ENCODE measurements at regions not wholly inside any gene's neighbourhood (a gene's known extent, or its start where the extent isn't known, plus 50 kb on each side); places are given as distances from the start of the nearest gene placed in this dataset.

- ATAC-seq (no peak), DNase-seq (ENCODE audit: low read depth, low spot score) (no peak)
- H3K36me3 ChIP-seq (ENCODE audit: control insufficient read depth in 1 of 2, insufficient read depth in 2 of 2, low read length in 2 of 2): no peaks in the 10 kb centered on the region
- no peaks in the 10 kb centered on the region for H3K4me1 ChIP-seq (ENCODE audit: control insufficient read depth in 1 of 2, insufficient read depth in 2 of 2, low read length in 2 of 2)
- H2AFZ ChIP-seq (ENCODE audit: low read depth, low read length, poor library complexity, severe bottlenecking): no peak overlapping the region
- no peak overlapping the region for H3K4me3 ChIP-seq (replicated peaks in 1 of 2; ENCODE audit: low read depth in 1 of 2, low read length in 2 of 2)
- TF ChIP-seq EGR1 (IDR thresholded peaks at IDR 0.05; ENCODE audit: low read depth) (no peak), YY1 (IDR thresholded peaks at IDR 0.05; ENCODE audit: extremely low read depth, insufficient replicate concordance, low read depth, low read length) (no peak), CEBPB (IDR thresholded peaks at IDR 0.05; ENCODE audit: low read depth) (no peak), EZH2phosphoT487 (IDR thresholded peaks at IDR 0.05; ENCODE audit: borderline replicate concordance) (no peak)
- CTCF ChIA-PET: no interaction called here
- no peak overlapping the region for H3K4me2 ChIP-seq (ENCODE audit: low read length)
- intact Hi-C loops (cut with micrococcal nuclease): no loop called here
- no peak overlapping the region for H3K27ac ChIP-seq (ENCODE audit: low read depth, low read length)
- RAD21 ChIA-PET (ENCODE audit: low non-redundant PET in 1 of 2, low total read pairs in 2 of 2, uncharacterized antibody in 2 of 2, unreplicated experiment in 2 of 2): no interaction called here
- POLR2A ChIA-PET: no interaction called here
- no peaks in the 10 kb centered on the region for H3K9me3 ChIP-seq (ENCODE audit: control insufficient read depth in 1 of 2, insufficient read depth in 1 of 2, low read depth in 1 of 2, low read length in 2 of 2)
- no peaks in the 10 kb centered on the region for H4K20me1 ChIP-seq (ENCODE audit: insufficient read depth)
- no peak overlapping the region for H3K9ac ChIP-seq (ENCODE audit: low read length)
- BruUV-seq (replicated peaks): no TSS peak
- no peaks in the 10 kb centered on the region for H3K79me2 ChIP-seq (ENCODE audit: insufficient read depth, low read length)
- H3K27me3 ChIP-seq (ENCODE audit: insufficient read depth, low read length): no peaks in the 10 kb centered on the region
- H3K9me2 ChIP-seq (ENCODE audit: insufficient read depth): no peaks in the 10 kb centered on the region
Observed at GRCh38 chr21:43280949-43281633, 112.3 kb downstream of the CRYAA start.

DNA sequence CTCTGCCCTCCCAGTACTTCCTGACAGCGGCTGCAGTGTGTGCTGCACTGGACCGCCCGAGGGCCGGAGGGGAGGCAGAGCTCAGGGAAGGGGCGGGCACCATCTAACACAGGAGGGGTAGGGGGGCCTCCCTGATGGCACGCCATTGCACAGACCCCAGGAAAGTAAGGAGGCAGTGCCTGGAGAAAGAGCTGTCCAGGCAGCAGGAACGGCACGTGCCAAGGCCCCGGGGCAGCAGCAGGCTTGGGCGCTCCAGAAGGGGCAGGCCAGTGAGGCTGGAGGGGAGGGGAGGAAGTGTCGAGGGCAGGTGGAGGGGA, 110.7 kb downstream of the CRYAA start:
- Histone ChIP-seq H3K9me3 (ENCODE audit: control insufficient read depth in 1 of 2, insufficient read depth in 1 of 2, low read depth in 1 of 2, low read length in 2 of 2) (no peaks in the 10 kb centered on the region), H3K4me1 (ENCODE audit: control insufficient read depth in 1 of 2, insufficient read depth in 2 of 2, low read length in 2 of 2) (no peaks in the 10 kb centered on the region), H3K9ac (ENCODE audit: low read length) (no peak overlapping the region), H3K36me3 (ENCODE audit: control insufficient read depth in 1 of 2, insufficient read depth in 2 of 2, low read length in 2 of 2) (no peaks in the 10 kb centered on the region), H4K20me1 (ENCODE audit: insufficient read depth) (no peaks in the 10 kb centered on the region), H3K4me3 (replicated peaks in 1 of 2; ENCODE audit: low read depth in 1 of 2, low read length in 2 of 2) (no peak overlapping the region), H3K27ac (ENCODE audit: low read depth, low read length) (no peak overlapping the region), H3K4me2 (ENCODE audit: low read length) (no peak overlapping the region), H3K79me2 (ENCODE audit: insufficient read depth, low read length) (no peaks in the 10 kb centered on the region), H2AFZ (ENCODE audit: low read depth, low read length, poor library complexity, severe bottlenecking) (no peak overlapping the region), H3K27me3 (ENCODE audit: insufficient read depth, low read length) (peaks cover 4% of the 10 kb centered on the region; the same call in 1 of the 2 replicates), H3K9me2 (ENCODE audit: insufficient read depth) (no peaks in the 10 kb centered on the region)
- intact Hi-C loops (cut with micrococcal nuclease): no loop called here
- TF ChIP-seq, protein P1, sequence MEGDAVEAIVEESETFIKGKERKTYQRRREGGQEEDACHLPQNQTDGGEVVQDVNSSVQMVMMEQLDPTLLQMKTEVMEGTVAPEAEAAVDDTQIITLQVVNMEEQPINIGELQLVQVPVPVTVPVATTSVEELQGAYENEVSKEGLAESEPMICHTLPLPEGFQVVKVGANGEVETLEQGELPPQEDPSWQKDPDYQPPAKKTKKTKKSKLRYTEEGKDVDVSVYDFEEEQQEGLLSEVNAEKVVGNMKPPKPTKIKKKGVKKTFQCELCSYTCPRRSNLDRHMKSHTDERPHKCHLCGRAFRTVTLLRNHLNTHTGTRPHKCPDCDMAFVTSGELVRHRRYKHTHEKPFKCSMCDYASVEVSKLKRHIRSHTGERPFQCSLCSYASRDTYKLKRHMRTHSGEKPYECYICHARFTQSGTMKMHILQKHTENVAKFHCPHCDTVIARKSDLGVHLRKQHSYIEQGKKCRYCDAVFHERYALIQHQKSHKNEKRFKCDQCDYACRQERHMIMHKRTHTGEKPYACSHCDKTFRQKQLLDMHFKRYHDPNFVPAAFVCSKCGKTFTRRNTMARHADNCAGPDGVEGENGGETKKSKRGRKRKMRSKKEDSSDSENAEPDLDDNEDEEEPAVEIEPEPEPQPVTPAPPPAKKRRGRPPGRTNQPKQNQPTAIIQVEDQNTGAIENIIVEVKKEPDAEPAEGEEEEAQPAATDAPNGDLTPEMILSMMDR (IDR thresholded peaks at IDR 0.05 in 2 of 3, conservative IDR thresholded peaks at IDR 0.05 in 1 of 3; ENCODE audit: borderline replicate concordance in 1 of 3, insufficient read depth in 1 of 3, low read depth in 2 of 3, low read length in 2 of 3): no peak
- TF ChIP-seq SIN3A (IDR thresholded peaks at IDR 0.05; ENCODE audit: low read depth) (no peak), EGR1 (IDR thresholded peaks at IDR 0.05; ENCODE audit: low read depth) (no peak), ZNF274 (IDR thresholded peaks at IDR 0.05; ENCODE audit: low read depth, low read length) (no peak), ELF1 (IDR thresholded peaks at IDR 0.05; ENCODE audit: borderline replicate concordance, low read depth) (no peak), RAD21 (IDR thresholded peaks at IDR 0.05; ENCODE audit: low read depth) (no peak), CBX3 (IDR thresholded peaks at IDR 0.05; ENCODE audit: low read depth) (no peak), FOSL1 (IDR thresholded peaks at IDR 0.05; ENCODE audit: low read depth) (no peak), JUND (IDR thresholded peaks at IDR 0.05) (no peak), SP1 (IDR thresholded peaks at IDR 0.05; ENCODE audit: low read depth) (no peak), SRF (IDR thresholded peaks at IDR 0.05; ENCODE audit: low read depth) (no peak), POLR2A (IDR thresholded peaks at IDR 0.05; ENCODE audit: borderline replicate concordance, extremely low read depth, insufficient read depth, insufficient read length) (no peak)
- TF ChIP-seq, protein P2, sequence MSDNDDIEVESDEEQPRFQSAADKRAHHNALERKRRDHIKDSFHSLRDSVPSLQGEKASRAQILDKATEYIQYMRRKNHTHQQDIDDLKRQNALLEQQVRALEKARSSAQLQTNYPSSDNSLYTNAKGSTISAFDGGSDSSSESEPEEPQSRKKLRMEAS (IDR thresholded peaks at IDR 0.05): no peak
- TF ChIP-seq, protein P3, sequence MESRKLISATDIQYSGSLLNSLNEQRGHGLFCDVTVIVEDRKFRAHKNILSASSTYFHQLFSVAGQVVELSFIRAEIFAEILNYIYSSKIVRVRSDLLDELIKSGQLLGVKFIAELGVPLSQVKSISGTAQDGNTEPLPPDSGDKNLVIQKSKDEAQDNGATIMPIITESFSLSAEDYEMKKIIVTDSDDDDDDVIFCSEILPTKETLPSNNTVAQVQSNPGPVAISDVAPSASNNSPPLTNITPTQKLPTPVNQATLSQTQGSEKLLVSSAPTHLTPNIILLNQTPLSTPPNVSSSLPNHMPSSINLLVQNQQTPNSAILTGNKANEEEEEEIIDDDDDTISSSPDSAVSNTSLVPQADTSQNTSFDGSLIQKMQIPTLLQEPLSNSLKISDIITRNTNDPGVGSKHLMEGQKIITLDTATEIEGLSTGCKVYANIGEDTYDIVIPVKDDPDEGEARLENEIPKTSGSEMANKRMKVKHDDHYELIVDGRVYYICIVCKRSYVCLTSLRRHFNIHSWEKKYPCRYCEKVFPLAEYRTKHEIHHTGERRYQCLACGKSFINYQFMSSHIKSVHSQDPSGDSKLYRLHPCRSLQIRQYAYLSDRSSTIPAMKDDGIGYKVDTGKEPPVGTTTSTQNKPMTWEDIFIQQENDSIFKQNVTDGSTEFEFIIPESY (IDR thresholded peaks at IDR 0.05; ENCODE audit: extremely low read depth, insufficient replicate concordance, low read length): no peak
- DNase-seq (ENCODE audit: low read depth, low spot score) (no peak), ATAC-seq (no peak)
- CTCF ChIA-PET: no interaction called here
- RAD21 ChIA-PET (ENCODE audit: low non-redundant PET in 1 of 2, low total read pairs in 2 of 2, uncharacterized antibody in 2 of 2, unreplicated experiment in 2 of 2): no interaction called here
- POLR2A ChIA-PET: no interaction called here
- no TSS peak for BruUV-seq (replicated peaks)

Data from HCT116 (cell line).